ENCODE measurements at regions not wholly inside any gene's neighbourhood (a gene's known extent, or its start where the extent isn't known, plus 50 kb on each side); places are given as distances from the start of the nearest gene placed in this dataset.

DNA sequence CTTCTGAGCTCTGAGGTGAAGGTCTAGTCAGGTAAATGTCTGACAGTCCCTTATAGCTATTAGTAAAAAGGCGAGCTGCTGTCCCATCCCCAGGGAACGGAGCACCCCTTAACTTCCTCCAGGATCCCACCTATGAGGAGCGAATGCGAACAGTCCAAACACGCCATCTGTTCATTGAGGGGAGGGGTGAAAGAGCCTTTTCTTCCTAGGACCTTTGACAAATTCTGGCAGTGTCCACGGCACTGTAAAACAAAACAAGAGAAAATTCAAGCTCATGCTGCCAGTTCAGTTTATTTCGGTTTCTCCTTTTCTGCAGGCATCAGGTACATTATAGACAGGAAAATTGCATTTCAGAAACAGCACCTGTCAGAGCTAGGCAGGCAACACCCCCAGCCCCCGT is 253.8 kb upstream of the CADM1 start:
- Mint-ChIP-seq H3K36me3 (peaks cover 6 to 9% of the 10 kb centered on the region in 2 donors), H3K27ac (no peak overlapping the region), H3K27me3 (ENCODE audit: low read depth in 3 of 3) (peaks cover 8 to 27% (median 23%) of the 10 kb centered on the region in 3 donors), H3K4me3 (no peak overlapping the region), H3K9me3 (peaks cover 0 to 9% (median 5%) of the 10 kb centered on the region in 7 donors), H3K4me1 (peaks cover 25% of the 10 kb centered on the region)
- no peaks in the 10 kb centered on the region for H3K36me3 ChIP-seq (replicated peaks in 1 of 2; ENCODE audit: control insufficient read depth in 1 of 2, insufficient read depth in 2 of 2, low read length in 2 of 2)
- no peak overlapping the region for H3K4me3 ChIP-seq (replicated peaks in 1 of 3; ENCODE audit: low read depth in 2 of 3, low read length in 3 of 3)
- H3K9ac ChIP-seq (ENCODE audit: insufficient read depth, low read length, poor library complexity, severe bottlenecking) = no peak overlapping the region
- no peak overlapping the region for H3K4me2 ChIP-seq (replicated peaks; ENCODE audit: extremely low read depth, low read length, poor library complexity, severe bottlenecking)
- TF ChIP-seq, protein P1, sequence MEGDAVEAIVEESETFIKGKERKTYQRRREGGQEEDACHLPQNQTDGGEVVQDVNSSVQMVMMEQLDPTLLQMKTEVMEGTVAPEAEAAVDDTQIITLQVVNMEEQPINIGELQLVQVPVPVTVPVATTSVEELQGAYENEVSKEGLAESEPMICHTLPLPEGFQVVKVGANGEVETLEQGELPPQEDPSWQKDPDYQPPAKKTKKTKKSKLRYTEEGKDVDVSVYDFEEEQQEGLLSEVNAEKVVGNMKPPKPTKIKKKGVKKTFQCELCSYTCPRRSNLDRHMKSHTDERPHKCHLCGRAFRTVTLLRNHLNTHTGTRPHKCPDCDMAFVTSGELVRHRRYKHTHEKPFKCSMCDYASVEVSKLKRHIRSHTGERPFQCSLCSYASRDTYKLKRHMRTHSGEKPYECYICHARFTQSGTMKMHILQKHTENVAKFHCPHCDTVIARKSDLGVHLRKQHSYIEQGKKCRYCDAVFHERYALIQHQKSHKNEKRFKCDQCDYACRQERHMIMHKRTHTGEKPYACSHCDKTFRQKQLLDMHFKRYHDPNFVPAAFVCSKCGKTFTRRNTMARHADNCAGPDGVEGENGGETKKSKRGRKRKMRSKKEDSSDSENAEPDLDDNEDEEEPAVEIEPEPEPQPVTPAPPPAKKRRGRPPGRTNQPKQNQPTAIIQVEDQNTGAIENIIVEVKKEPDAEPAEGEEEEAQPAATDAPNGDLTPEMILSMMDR (IDR thresholded peaks at IDR 0.05) = no peak
- H3K79me2 ChIP-seq (ENCODE audit: insufficient read depth, low read length) = peaks cover 4% of the 10 kb centered on the region
- peaks cover 0 to 22% of the 10 kb centered on the region in 2 donors for H3K27me3 ChIP-seq (ENCODE audit: control insufficient read depth in 2 of 2, insufficient read depth in 2 of 2, low read length in 2 of 2)
- no peak for DNase-seq
- no peaks in the 10 kb centered on the region for H4K20me1 ChIP-seq (ENCODE audit: insufficient read depth, low read length)
- no peak overlapping the region for H2AFZ ChIP-seq (ENCODE audit: insufficient read depth, low read depth, low read length, poor library complexity, severe bottlenecking)
- no peaks in the 10 kb centered on the region for H3K9me3 ChIP-seq (replicated peaks in 1 of 2; ENCODE audit: control insufficient read depth in 1 of 2, insufficient read depth in 1 of 2, low read length in 2 of 2)
- intact Hi-C loops (cut with micrococcal nuclease) = no loop called here
- 100% methylated on average over 2 of the region's 8 CpGs for WGBS (ENCODE audit: insufficient coverage)
- peaks cover 24 to 30% of the 10 kb centered on the region in 2 donors for H3K4me1 ChIP-seq (ENCODE audit: control insufficient read depth in 1 of 2, insufficient read depth in 2 of 2, low read length in 2 of 2)
- H3K27ac ChIP-seq (ENCODE audit: low read depth in 1 of 2, low read length in 2 of 2) = no peak overlapping the region

DNA sequence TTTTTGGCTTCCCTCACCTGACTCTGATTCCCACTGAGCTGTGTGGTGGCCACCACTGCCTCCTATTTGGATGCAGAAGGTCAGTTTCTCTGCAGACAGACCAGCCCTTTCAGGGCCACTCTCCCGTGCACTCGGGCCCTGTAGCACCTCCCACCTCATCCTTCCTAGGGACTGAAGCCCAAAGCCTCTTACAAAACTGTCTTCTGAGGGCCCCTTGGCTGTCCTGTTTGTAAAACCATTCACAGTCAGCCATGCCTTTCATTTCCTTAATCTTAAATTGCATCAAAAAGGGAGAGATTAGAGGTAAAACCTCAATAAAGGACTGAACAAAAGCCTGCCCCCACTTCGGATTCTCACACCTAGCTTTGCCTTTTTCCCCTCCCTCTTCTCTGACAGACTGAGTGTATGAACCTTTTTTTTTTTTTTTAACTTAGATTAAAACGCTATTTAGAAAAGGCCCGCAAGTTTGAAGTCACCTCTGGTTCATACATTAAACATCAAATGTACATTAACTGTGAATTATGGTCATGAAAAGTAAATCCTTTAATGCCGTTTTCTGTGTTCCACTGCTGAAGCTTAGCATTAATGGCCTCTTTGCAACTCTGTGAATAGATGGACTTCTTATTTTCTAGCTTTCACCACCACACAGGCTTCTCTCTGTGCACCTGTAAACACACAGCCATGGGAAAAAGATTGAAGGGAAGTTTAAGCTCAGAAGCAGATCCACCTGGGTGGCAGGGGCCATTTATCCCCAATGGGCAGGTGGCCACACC is 247.2 kb upstream of the CADM1 start:
- Histone ChIP-seq H3K27me3 (ENCODE audit: control insufficient read depth in 2 of 2, insufficient read depth in 2 of 2, low read length in 2 of 2) (peaks cover 12 to 25% of the 10 kb centered on the region in 2 donors), H3K9ac (ENCODE audit: insufficient read depth, low read length, poor library complexity, severe bottlenecking) (no peak overlapping the region), H2AFZ (ENCODE audit: insufficient read depth, low read depth, low read length, poor library complexity, severe bottlenecking) (no peak overlapping the region), H3K27ac (ENCODE audit: low read depth in 1 of 2, low read length in 2 of 2) (no peak overlapping the region), H3K4me2 (replicated peaks; ENCODE audit: extremely low read depth, low read length, poor library complexity, severe bottlenecking) (no peak overlapping the region), H3K4me3 (replicated peaks in 1 of 3; ENCODE audit: low read depth in 2 of 3, low read length in 3 of 3) (no peak overlapping the region), H3K4me1 (ENCODE audit: control insufficient read depth in 1 of 2, insufficient read depth in 2 of 2, low read length in 2 of 2) (no peaks in the 10 kb centered on the region), H3K9me3 (replicated peaks in 1 of 2; ENCODE audit: control insufficient read depth in 1 of 2, insufficient read depth in 1 of 2, low read length in 2 of 2) (no peaks in the 10 kb centered on the region), H3K36me3 (replicated peaks in 1 of 2; ENCODE audit: control insufficient read depth in 1 of 2, insufficient read depth in 2 of 2, low read length in 2 of 2) (no peaks in the 10 kb centered on the region), H4K20me1 (ENCODE audit: insufficient read depth, low read length) (no peaks in the 10 kb centered on the region), H3K79me2 (ENCODE audit: insufficient read depth, low read length) (no peaks in the 10 kb centered on the region)
- no peak for DNase-seq
- TF ChIP-seq, protein P1 (IDR thresholded peaks at IDR 0.05) = no peak
- H3K9me3 Mint-ChIP-seq = peaks cover 0 to 8% (median 5%) of the 10 kb centered on the region in 7 donors
- WGBS (ENCODE audit: insufficient coverage) = 23% methylated on average over 2 of the region's 6 CpGs
- H3K27ac Mint-ChIP-seq = no peak overlapping the region
- peaks cover 5% of the 10 kb centered on the region for H3K4me1 Mint-ChIP-seq
- intact Hi-C loops (cut with micrococcal nuclease) = no loop called here
- H3K36me3 Mint-ChIP-seq = peaks cover 0 to 4% of the 10 kb centered on the region in 2 donors
- H3K4me3 Mint-ChIP-seq = no peak overlapping the region
- peaks cover 27 to 51% (median 31%) of the 10 kb centered on the region in 3 donors for H3K27me3 Mint-ChIP-seq (ENCODE audit: low read depth in 3 of 3)

Data from CD14-positive monocyte (primary cell).